ENCODE measurements at regions not wholly inside any gene's neighbourhood (a gene's known extent, or its start where the extent isn't known, plus 50 kb on each side); places are given as distances from the start of the nearest gene placed in this dataset.

DNA sequence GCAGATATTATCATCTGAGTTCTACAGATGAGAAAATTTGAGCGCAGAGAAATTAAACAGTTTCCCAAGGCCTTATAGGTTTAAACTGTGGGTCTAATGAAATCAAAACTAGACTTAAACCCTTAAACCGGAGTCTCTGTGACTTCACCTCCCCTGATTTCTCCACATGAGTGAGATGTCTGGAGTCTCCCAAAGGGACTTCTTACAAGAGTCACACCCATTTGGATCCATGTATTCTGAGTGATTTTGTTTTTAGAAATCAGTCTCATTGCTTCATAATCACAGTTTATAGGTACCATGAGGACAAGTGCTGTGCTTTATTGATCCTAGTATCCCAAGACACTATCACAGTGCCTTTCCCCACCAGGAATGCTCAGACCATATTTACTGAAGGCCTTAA lies 206.0 kb upstream of the JUN start:
- H3K27me3 ChIP-seq (ENCODE audit: control insufficient read depth, insufficient read depth, low read length), result no peaks in the 10 kb centered on the region
- H3K9me3 ChIP-seq (ENCODE audit: control insufficient read depth, insufficient read depth, low read depth, low read length), result no peaks in the 10 kb centered on the region
- H3K4me1 ChIP-seq (ENCODE audit: control insufficient read depth, insufficient read depth, low read length), result no peaks in the 10 kb centered on the region
- in situ Hi-C loops (cut with HindIII; ENCODE audit: low pct_unique_long_range_greater_than_20kb, low sequenced_read_pairs) (no loop called here), intact Hi-C loops (cut with micrococcal nuclease; ENCODE audit: unreplicated experiment) (no loop called here)
- POLR2A ChIA-PET, result no interaction called here
- DNase-seq (ENCODE audit: low read depth, low spot score) (no peak), ATAC-seq (no peak)
- CTCF ChIA-PET, result no interaction called here
- TF ChIP-seq TCF7L2 (IDR thresholded peaks at IDR 0.05; ENCODE audit: low read depth, low read length) (no peak), CTCF (IDR thresholded peaks at IDR 0.05) (no peak), SIN3A (IDR thresholded peaks at IDR 0.05; ENCODE audit: borderline replicate concordance, insufficient read depth, low read depth, low read length) (no peak), REST (IDR thresholded peaks at IDR 0.05; ENCODE audit: insufficient read depth in 1 of 2, low read depth in 2 of 2, low read length in 1 of 2) (no peak), POLR2AphosphoS5 (IDR thresholded peaks at IDR 0.05; ENCODE audit: low read depth, low read length) (no peak)
- H3K27ac ChIP-seq (ENCODE audit: low read length), result no peak overlapping the region
- H3K4me3 ChIP-seq (ENCODE audit: low read depth in 2 of 2, low read length in 2 of 2), result no peak overlapping the region
- BruUV-seq (replicated peaks), result no TSS peak
- no peaks in the 10 kb centered on the region for H3K36me3 ChIP-seq (ENCODE audit: control insufficient read depth, insufficient read depth, low read length)

DNA sequence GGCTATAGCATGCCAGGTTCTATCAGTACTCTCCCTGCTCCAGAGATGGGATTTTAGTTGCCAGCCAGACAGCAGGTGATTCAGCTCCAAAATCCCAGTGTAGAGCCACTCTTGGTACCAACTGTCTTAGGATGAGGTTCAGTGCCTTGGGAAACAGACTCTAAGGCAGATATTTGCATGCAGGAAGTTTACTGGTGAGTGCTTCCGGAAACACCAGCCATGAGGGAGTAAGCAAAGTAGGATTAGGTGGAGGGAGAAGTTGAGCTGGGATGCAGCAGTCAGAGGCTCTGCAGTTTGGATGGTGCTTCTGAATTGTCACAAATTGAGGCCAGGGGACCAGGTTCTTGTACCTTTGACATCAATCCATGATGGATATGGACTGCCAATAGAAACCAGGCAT lies 207.5 kb upstream of the JUN start:
- POLR2A ChIA-PET, result no interaction called here
- in situ Hi-C loops (cut with HindIII; ENCODE audit: low pct_unique_long_range_greater_than_20kb, low sequenced_read_pairs), result no loop called here
- no TSS peak for BruUV-seq (replicated peaks)
- ATAC-seq (no peak), DNase-seq (ENCODE audit: low read depth, low spot score) (no peak)
- no peaks in the 10 kb centered on the region for H3K27me3 ChIP-seq (ENCODE audit: control insufficient read depth, insufficient read depth, low read length)
- no peaks in the 10 kb centered on the region for H3K9me3 ChIP-seq (ENCODE audit: control insufficient read depth, insufficient read depth, low read depth, low read length)
- no peak overlapping the region for H3K27ac ChIP-seq (ENCODE audit: low read length)
- no peak for TF ChIP-seq SIN3A (IDR thresholded peaks at IDR 0.05; ENCODE audit: borderline replicate concordance, insufficient read depth, low read depth, low read length)
- no peak for TF ChIP-seq CTCF (IDR thresholded peaks at IDR 0.05)
- no peak for TF ChIP-seq REST (IDR thresholded peaks at IDR 0.05; ENCODE audit: insufficient read depth in 1 of 2, low read depth in 2 of 2, low read length in 1 of 2)
- no peak for TF ChIP-seq POLR2AphosphoS5 (IDR thresholded peaks at IDR 0.05; ENCODE audit: low read depth, low read length)
- no peak for TF ChIP-seq TCF7L2 (IDR thresholded peaks at IDR 0.05; ENCODE audit: low read depth, low read length)
- no peak overlapping the region for H3K4me3 ChIP-seq (ENCODE audit: low read depth in 2 of 2, low read length in 2 of 2)
- CTCF ChIA-PET, result no interaction called here
- no peaks in the 10 kb centered on the region for H3K4me1 ChIP-seq (ENCODE audit: control insufficient read depth, insufficient read depth, low read length)
- intact Hi-C loops (cut with micrococcal nuclease; ENCODE audit: unreplicated experiment), result no loop called here
- H3K36me3 ChIP-seq (ENCODE audit: control insufficient read depth, insufficient read depth, low read length), result no peaks in the 10 kb centered on the region
